Panc1 (cell line): ENCODE measurements at regions not wholly inside any gene's neighbourhood (a gene's known extent, or its start where the extent isn't known, plus 50 kb on each side); places are given as distances from the start of the nearest gene placed in this dataset.

Experiments
- ATAC-seq: fragments of 200-7000 bp; cut with Tn5 transposase; 2 replicates; pipeline ENCODE4 v1.9.1; 2020; ENCODE audit warnings: mild to moderate bottlenecking, moderate library complexity
- BruUV-seq: library from RNA; stranded (reverse); fragments of 400-500 nt; replicated peaks from 2 replicates; lab custom pipeline; 2021; lab: Mats Ljungman, UMichigan
- CTCF ChIA-PET: fragments of 300-600 bp; sonication (Branson Sonifier 250); formaldehyde crosslinking; loops from one replicate; lab custom pipeline; 2022; ENCODE audit warnings: antibody characterized with exemption; lab: Charles Lee
- POLR2A ChIA-PET: fragments of 300-600 bp; sonication (Branson Sonifier 250); formaldehyde crosslinking; loops from one replicate; lab custom pipeline; 2022; ENCODE audit warnings: antibody characterized with exemption; lab: Charles Lee
- DNase-seq: peaks from one replicate; pipeline ENCODE4 v3.0.0-alpha.2; 2010; ENCODE audit warnings: low read depth, low spot score
- H3K27ac ChIP-seq: 2 replicates; pipeline ENCODE4 v1.5.1; 2011; ENCODE audit warnings: mild to moderate bottlenecking, low read length, inconsistent platforms
- H3K27me3 ChIP-seq: fragments of 200-500 bp; sonication (Bioruptor generic); 2 replicates; pipeline ENCODE4 v1.6.0; 2014; ENCODE audit warnings: low read length, inconsistent platforms; ENCODE audit not compliant: control insufficient read depth, insufficient read depth
- H3K36me3 ChIP-seq: fragments of 200-500 bp; sonication (Bioruptor generic); 2 replicates; pipeline ENCODE4 v1.5.1; 2014; ENCODE audit warnings: inconsistent platforms, mild to moderate bottlenecking, low read length, moderate library complexity; ENCODE audit not compliant: control insufficient read depth, insufficient read depth
- H3K4me1 ChIP-seq: 2 replicates; pipeline ENCODE4 v1.5.1; 2011; ENCODE audit warnings: inconsistent platforms, mild to moderate bottlenecking, low read length, moderate library complexity; ENCODE audit not compliant: control insufficient read depth, insufficient read depth
- H3K4me3 ChIP-seq, 2 experiments: 2 replicates each; pipeline ENCODE4 v1.5.1; 2011 to 2012; ENCODE audit warnings: low read depth in 2 of 2, low read length in 2 of 2, mild to moderate bottlenecking in 2 of 2, inconsistent platforms in 1 of 2, moderate library complexity in 1 of 2
- H3K9me3 ChIP-seq: fragments of 200-500 bp; sonication (Bioruptor generic); 2 replicates; pipeline ENCODE4 v1.5.1; 2014; ENCODE audit warnings: low read depth, mild to moderate bottlenecking, inconsistent platforms, low read length, moderate library complexity; ENCODE audit not compliant: control insufficient read depth, insufficient read depth
- CTCF ChIP-seq: fragments of 450-650 bp; IDR thresholded peaks from 2 replicates; pipeline ENCODE4 v1.5.1; 2017; ENCODE audit warnings: mild to moderate bottlenecking
- POLR2AphosphoS5 ChIP-seq: IDR thresholded peaks from 2 replicates; pipeline ENCODE4 v1.6.1; 2012; ENCODE audit warnings: mild to moderate bottlenecking, low read depth, low read length, moderate library complexity
- REST ChIP-seq, 2 experiments: IDR thresholded peaks; 2 replicates each; pipeline ENCODE4 v1.6.1; 2011 to 2012; ENCODE audit warnings: low read depth in 2 of 2, control low read depth in 1 of 2, low read length in 1 of 2, mild to moderate bottlenecking in 1 of 2, moderate library complexity in 1 of 2; ENCODE audit not compliant: insufficient read depth in 1 of 2
- SIN3A ChIP-seq: IDR thresholded peaks from 2 replicates; pipeline ENCODE4 v1.6.1; 2012; ENCODE audit warnings: low read depth, mild to moderate bottlenecking, low read length, moderate library complexity, borderline replicate concordance; ENCODE audit not compliant: insufficient read depth
- TCF7L2 ChIP-seq: IDR thresholded peaks from 2 replicates; pipeline ENCODE4 v1.6.1; 2011; ENCODE audit warnings: mild to moderate bottlenecking, low read depth, low read length, inconsistent platforms
- in situ Hi-C: cut with HindIII; loops from 2 replicates; pipeline ENCODE4 v1.10.0; 2016; ENCODE audit warnings: low sequenced_read_pairs, low pct_unique_long_range_greater_than_20kb
- intact Hi-C: fragments of 100-400 bp; cut with micrococcal nuclease; formaldehyde crosslinking; loops from one replicate; pipeline ENCODE4 v1.10.0; 2022; ENCODE audit not compliant: unreplicated experiment

GRCh38 chr3:145272684-145273083, 888.3 kb downstream of the PLOD2 start:
- no peak overlapping the region for H3K27ac ChIP-seq
- ATAC-seq: no peak
- ChIA-PET POLR2A (no interaction called here), CTCF (no interaction called here)
- no peak for DNase-seq
- in situ Hi-C loops: no loop called here
- H3K27me3 ChIP-seq: no peaks in the 10 kb centered on the region
- no TSS peak for BruUV-seq
- H3K4me1 ChIP-seq: no peaks in the 10 kb centered on the region
- no peaks in the 10 kb centered on the region for H3K36me3 ChIP-seq
- no peak for TF ChIP-seq TCF7L2
- no peak for TF ChIP-seq SIN3A
- TF ChIP-seq POLR2AphosphoS5: no peak
- no peak for TF ChIP-seq CTCF
- TF ChIP-seq REST (IDR thresholded peaks at IDR 0.05; ENCODE audit: insufficient read depth in 1 of 2, low read depth in 2 of 2, low read length in 1 of 2): no peak
- peaks cover 20% of the 10 kb centered on the region; the same call in 1 of the 2 replicates for H3K9me3 ChIP-seq
- intact Hi-C loops: no loop called here
- no peak overlapping the region for H3K4me3 ChIP-seq

- no peak for ATAC-seq
- in situ Hi-C loops (no loop called here), intact Hi-C loops (no loop called here)
- no peak for TF ChIP-seq REST (IDR thresholded peaks at IDR 0.05; ENCODE audit: insufficient read depth in 1 of 2, low read depth in 2 of 2, low read length in 1 of 2)
- TF ChIP-seq POLR2AphosphoS5: no peak
- no peak for TF ChIP-seq TCF7L2
- TF ChIP-seq CTCF: no peak
- no peak for TF ChIP-seq SIN3A
- Histone ChIP-seq H3K4me1 (no peaks in the 10 kb centered on the region), H3K4me3 (no peak overlapping the region), H3K9me3 (peaks cover 12% of the 10 kb centered on the region; the same call in 1 of the 2 replicates), H3K36me3 (no peaks in the 10 kb centered on the region), H3K27me3 (no peaks in the 10 kb centered on the region), H3K27ac (no peak overlapping the region)
- POLR2A ChIA-PET: no interaction called here
- BruUV-seq: no TSS peak
- no peak for DNase-seq
- CTCF ChIA-PET: no interaction called here
These were observed 878.5 kb downstream of the PLOD2 start for GRCh38 chr3:145282505-145282904.
